Suppressor macrophage (primary cell): ENCODE measurements at regions not wholly inside any gene's neighbourhood (a gene's known extent, or its start where the extent isn't known, plus 50 kb on each side); places are given as distances from the start of the nearest gene placed in this dataset.
"Not testable (repeated sequence)": the region's sequence is repeated elsewhere in the genome, so short reads cannot be mapped to it uniquely, and the experiment has no call there.

Source experiments
- DNase-seq, 4 experiments: peaks; one replicate each; pipeline ENCODE4 v3.0.0-alpha.2; 2020 to 2022

DNA sequence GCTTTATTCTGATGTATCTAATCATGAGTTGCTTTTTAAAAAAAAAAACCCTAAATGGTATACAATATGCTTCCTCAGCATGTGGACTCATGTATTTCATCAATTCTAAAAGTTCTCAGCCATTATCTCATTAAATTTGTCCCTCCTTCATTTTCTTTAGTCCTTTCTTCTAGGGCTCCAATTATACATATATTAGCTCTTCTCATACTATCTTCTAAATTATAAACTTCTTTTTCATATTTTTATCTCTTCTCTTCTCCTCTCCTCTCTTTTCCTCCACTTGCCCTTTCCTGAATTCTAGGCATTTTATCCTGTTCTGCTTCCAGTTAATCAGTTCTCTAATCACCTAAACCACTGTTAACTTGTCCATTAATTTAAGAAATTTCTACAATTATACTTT lies 55.0 kb upstream of the IL33 start:
- DNase-seq: no peak

GRCh38 chr9:6153425-6153824 lies 62.2 kb upstream of the IL33 start:
- DNase-seq: no peak

DNA sequence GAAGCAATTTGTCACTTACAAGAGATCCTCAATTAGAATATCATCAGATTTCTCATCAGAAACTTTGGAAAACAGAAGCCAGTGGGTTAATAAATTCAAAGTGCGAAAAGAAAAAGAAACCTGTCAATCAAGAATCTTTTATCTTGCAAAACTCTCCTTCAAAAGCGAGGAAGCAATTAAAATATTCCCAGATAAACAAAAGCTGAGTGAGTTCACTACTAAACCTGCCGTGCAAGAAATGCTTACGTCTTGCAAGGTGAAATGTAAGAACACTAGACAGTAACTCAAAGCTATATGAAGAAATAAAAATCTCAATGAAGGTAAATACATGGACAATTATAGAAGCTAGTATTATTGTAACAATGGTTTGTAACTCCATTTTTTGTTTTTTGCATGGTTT lies 62.8 kb upstream of the IL33 start:
- DNase-seq: no peak

- no peak for DNase-seq
Measured at GRCh38 chr9:6150483-6150882, 65.1 kb upstream of the IL33 start.

DNA sequence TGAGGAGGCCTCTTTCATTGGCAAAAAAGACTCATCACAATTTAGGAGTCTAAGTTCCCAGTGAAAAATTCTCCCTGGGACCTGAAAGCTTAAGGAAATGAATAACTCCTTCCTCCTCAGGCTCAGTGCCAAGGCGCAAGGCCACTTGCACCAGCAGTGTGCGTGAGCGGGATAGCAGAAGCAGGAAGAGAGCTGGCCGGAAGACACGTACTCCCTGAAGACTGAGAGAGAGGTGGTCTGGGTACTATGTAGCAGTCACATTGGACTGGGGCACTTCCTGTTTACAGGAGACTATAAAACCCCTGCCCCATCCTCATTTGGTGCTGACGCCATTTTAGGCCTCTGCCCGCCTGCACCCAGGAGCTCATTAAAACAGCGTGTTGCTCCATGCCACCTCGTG lies 66.3 kb upstream of the IL33 start:
- DNase-seq: no peak

DNA sequence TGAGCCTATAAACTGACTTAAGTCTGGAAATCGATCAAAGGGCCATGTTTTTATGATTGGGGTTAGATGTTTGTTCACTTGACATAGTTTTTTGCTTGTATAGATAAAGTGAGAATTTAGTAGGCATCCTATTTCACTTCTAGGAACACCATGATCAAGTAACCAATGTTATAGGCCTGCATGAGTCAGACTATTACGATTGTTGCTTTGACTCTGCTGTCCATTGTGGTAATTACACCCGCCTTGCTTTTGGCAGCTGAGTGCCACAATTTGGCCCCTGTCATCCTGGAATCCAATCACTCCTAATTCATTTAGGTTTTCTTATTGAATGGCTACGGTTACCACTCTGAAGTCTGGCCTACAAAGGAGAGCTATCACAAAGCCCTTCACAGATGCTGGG lies 67.8 kb upstream of the IL33 start:
- DNase-seq: no peak

- DNase-seq: no peak
Measured at GRCh38 chr9:6144947-6145346, 70.7 kb upstream of the IL33 start.

DNA sequence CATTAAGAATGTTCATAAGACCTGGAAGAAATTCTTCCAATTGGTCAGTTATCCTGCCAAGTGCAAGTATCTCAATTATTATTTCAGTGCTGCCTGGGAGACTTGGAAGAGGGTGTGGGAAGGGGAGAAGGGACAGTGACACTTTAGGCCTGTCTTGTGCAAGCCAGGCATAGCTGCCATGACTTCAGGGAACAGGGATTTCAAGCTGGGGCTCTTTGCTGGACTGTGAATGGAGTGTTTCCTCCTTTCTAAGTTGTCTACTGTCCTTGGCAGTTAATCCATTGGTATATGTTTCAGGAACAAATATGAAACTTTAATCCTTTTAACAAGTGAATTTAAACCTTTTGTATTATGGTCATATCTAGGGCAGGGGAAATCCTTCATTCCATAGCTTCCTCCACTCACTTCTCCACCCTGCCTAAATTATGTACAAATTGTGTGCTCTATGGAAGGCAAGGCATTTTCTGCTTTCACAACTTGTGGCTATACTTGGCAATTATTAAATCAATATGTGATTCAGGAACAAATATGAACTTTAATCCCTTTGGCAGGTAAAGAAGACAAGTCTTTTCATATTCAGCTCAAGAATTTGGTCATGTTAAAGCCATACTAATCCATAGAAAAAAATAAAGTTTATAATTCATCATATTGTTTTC lies 72.7 kb upstream of the IL33 start:
- no peak for DNase-seq

GRCh38 chr9:6135780-6136179 lies 79.8 kb upstream of the IL33 start:
- not testable (repeated sequence) for DNase-seq

- no peak for DNase-seq
Measured at GRCh38 chr9:6134661-6135180, 80.9 kb upstream of the IL33 start.

DNA sequence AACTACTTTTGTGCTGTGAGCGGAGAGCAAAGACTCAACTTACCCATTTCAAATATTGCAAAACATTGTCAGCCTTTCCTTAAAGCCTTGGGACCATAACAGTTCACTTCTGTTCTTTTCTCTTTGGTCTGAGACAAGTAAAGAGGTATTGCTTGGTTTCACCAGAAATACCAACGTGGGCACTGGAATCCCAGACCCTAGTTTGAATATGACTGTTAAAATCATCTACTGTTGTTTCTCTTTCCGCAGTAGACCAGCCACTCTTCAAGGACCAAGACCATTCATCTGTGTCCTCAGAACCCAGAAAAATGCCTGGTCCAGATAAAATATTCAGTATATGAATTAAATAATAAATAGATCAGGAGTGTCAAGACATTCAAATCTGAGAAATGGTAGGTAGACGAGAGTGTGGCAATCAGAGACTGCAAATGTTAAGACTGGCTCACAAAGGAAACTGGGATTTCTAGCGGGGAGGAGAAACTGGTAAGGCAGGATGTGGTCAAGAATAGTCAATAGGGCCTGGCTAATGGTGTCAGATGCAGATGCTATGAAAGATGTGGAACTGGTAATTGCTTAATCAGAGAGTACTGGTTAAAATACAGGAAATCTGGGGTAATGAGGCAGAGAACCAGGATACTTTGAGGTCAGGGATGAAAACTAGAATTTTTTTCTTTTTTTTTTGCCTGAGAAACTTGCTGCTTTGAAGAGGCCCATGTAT lies 82.1 kb upstream of the IL33 start:
- peak in 2 of 4 experiments; percentile 2 to 8 for DNase-seq

GRCh38 chr9:6132650-6133049 lies 83.0 kb upstream of the IL33 start:
- DNase-seq: peak in 1 of 4 experiments; percentile 12

DNA sequence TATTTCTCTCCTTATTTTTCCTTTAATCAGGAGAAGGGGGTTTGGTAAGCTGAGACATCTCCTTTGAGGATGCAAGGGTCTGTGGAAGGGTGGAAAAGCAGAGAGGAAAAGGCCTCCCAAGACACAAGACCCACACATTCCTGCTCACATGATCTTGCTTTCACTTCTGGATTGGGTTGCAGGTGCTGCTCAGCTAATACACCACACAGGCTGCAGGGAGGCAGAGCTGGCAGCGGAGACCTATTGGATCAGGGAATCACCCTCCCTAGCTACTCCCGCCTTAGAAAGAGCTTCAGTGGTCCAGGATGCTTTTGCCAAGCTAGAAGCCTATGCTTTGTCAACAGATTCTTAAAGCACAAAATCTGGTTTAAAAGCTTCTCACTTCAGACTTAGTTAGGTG lies 87.6 kb upstream of the IL33 start:
- no peak for DNase-seq

DNA sequence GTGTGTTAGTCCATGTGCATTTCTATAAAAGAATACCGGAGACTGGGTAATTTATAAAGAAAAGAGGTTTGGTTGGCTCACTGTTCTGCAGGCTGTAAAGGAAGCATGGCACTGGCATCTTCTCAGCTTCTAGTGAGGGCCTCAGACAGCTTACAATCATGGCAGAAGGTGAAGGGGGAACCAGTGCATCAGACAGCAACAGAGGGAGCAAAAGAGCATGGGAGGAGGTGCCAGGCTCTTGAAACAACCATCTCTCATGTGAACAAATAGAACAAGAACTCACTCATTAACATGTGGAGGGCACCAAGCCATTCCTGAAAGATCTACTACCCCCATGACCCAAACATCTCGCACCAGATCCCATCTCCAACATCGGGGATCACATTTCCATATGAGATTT lies 89.2 kb upstream of the IL33 start:
- DNase-seq: no peak

- DNase-seq: no peak
Measured at GRCh38 chr9:6123416-6123815, 92.2 kb upstream of the IL33 start.

DNA sequence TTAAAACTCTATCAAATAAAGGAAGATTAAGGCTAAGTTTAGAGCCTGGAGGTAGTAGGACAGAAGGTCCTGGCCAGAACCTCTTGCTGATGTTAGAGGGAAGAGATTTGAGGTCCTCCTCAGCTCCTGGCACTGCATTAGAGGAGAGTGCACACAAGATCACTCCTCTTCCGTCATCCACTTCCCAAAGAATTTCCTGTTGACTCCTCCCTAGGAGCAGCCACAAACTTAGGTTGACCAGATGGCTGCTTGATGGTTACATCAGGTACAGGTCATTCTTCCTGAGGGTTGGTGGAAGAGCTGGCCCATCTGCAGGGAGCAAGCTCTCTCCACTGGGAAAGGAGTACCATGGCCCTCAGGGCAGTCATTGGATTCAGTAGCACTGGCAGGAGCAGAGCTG lies 93.9 kb upstream of the IL33 start:
- no peak for DNase-seq

GRCh38 chr9:6114424-6114823 lies 99.0 kb upstream of the RANBP6 start:
- no peak for DNase-seq

GRCh38 chr9:6113819-6114218 lies 98.4 kb upstream of the RANBP6 start:
- no peak for DNase-seq

DNA sequence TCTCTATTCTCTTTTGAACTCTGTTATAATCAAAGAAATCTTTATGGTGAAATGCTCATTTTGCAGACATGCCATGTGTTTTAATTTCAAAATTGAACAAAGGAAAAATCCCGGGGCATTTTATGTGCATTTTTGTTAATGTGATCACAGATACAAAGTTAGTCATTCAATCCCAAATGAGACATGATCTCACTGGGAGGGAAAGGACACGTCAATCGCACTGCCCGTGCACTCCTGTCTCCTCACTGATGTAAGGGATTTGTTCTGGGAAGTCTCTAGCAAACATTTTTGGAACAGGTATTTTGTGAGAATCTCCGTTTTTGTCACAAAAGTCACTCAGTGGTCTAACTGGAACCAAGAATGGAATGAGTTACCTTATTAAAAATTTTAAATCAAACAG lies 97.9 kb upstream of the RANBP6 start:
- no peak for DNase-seq

- no peak for DNase-seq
Measured at GRCh38 chr9:6109986-6110385, 94.6 kb upstream of the RANBP6 start.

DNA sequence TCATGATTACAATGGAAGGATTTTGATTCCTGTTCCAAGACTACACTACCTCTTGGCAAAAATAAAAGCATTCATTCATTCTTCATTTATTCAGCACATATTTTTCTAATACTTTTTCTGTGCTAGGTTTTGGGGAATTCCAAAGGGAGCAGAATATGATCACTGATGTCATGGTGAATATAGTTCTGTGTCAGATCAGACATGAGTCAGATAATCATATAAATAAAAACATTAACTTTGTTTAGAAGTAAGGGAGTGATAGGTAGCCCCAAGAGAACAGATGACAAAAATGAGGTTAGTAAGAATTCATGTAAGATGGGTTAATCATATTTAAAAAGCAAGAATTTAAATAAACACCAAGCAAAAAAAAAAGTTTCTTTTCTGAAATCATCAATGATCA lies 94.1 kb upstream of the RANBP6 start:
- no peak for DNase-seq

GRCh38 chr9:6106711-6107339 lies 91.4 kb upstream of the RANBP6 start:
- peak; percentile 27 to 54 (median 50) for DNase-seq

DNA sequence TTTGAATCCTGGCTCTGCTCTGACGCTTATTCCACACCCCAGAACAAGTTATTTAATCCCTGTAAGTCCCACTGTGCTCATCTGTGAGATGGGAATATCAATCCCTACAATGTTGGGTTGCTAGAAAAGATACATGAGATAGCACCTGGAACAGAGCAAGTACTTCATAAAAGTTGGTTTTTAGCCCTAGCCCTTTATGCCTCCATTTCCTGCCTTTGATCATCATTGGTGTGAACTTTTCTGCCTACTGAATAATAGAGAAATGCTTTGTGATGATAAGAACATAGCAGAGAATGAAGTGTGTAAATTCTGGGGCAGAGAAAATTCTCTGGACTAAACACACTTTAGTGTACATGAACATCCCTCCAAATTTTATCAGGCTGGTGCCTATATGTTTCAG lies 90.3 kb upstream of the RANBP6 start:
- DNase-seq: no peak

DNA sequence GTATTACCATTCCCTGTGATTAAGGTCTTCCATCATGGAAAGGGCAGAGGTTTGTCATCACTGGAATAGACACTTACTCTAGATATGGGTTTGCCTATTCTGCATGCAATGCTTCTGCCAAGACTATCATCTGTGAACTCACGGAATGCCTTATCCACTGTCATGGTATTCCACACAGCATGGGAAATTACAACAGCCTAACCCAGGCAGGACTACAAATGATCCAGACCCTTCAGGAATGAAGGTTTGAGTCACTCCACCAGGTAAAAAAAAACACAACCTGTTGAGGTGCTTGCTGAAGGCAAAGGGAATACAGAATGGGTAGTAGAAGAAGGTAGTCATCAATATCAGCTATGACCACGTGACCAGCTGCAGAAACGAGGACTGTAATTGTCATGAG lies 89.0 kb upstream of the RANBP6 start:
- DNase-seq: not testable (repeated sequence)
